SK-N-MC (cell line): ENCODE measurements at regions not wholly inside any gene's neighbourhood (a gene's known extent, or its start where the extent isn't known, plus 50 kb on each side); places are given as distances from the start of the nearest gene placed in this dataset.

Source experiments
- DNase-seq: peaks from one replicate; pipeline ENCODE4 v3.0.0-alpha.2; 2011; ENCODE audit warnings: low read depth, low spot score
- H3K27ac ChIP-seq: fragments of 200-600 bp; sonication (generic); 2 replicates; pipeline ENCODE4 v1.5.1; 2016; ENCODE audit warnings: mixed run types
- H3K36me3 ChIP-seq: fragments of 200-600 bp; sonication (generic); 2 replicates; pipeline ENCODE4 v1.6.1; 2017; ENCODE audit warnings: antibody characterized with exemption, low read length, mixed read lengths; ENCODE audit not compliant: insufficient read depth
- H3K4me3 ChIP-seq: fragments of 200-600 bp; sonication (generic); 2 replicates; pipeline ENCODE4 v1.5.1; 2016
- H3K9ac ChIP-seq: fragments of 200-600 bp; sonication (generic); 2 replicates; pipeline ENCODE4 v1.8.0; 2017; ENCODE audit warnings: mixed run types, mixed read lengths; ENCODE audit not compliant: insufficient read length
- H3K9me3 ChIP-seq: fragments of 200-600 bp; sonication (generic); 2 replicates; pipeline ENCODE4 v1.6.1; 2017; ENCODE audit warnings: low read depth, mild to moderate bottlenecking, antibody characterized with exemption, low read length, moderate library complexity, mixed read lengths
- EZH2 ChIP-seq: fragments of 200-600 bp; sonication (generic); IDR thresholded peaks from one replicate; pipeline ENCODE4 v1.6.1; 2017; ENCODE audit warnings: antibody characterized with exemption
- FOXP2 ChIP-seq: optimal IDR thresholded peaks from 2 replicates; pipeline ENCODE3; 2011; ENCODE audit warnings: mild to moderate bottlenecking, moderate library complexity; ENCODE audit not compliant: insufficient read depth; ENCODE audit errors: extremely low read length, control extremely low read depth
- POLR2AphosphoS5 ChIP-seq: IDR thresholded peaks from 2 replicates; pipeline ENCODE4 v1.6.1; 2012; ENCODE audit warnings: mild to moderate bottlenecking, low read depth, low read length, borderline replicate concordance

- H3K9me3 ChIP-seq = no peaks in the 10 kb centered on the region
- H3K4me3 ChIP-seq = peak overlapping the region; percentile 50
- peak; percentile 48 for DNase-seq
- TF ChIP-seq FOXP2 (no peak), EZH2 (no peak), POLR2AphosphoS5 (peak; percentile 60; the same call in 1 of the 2 replicates)
- H3K27ac ChIP-seq = peak overlapping the region; percentile 70
- no peaks in the 10 kb centered on the region for H3K36me3 ChIP-seq
- no peak overlapping the region for H3K9ac ChIP-seq
Observed at GRCh38 chrX:93791304-93791703, 117.3 kb downstream of the FAM133A start.
